Motor neuron (in vitro differentiated cells): ENCODE measurements at regions not wholly inside any gene's neighbourhood (a gene's known extent, or its start where the extent isn't known, plus 50 kb on each side); places are given as distances from the start of the nearest gene placed in this dataset.
A peak's percentile ranks its signal among the peaks of the same experiment; 100 is the strongest.
"Not testable (repeated sequence)": the region's sequence is repeated elsewhere in the genome, so short reads cannot be mapped to it uniquely, and the experiment has no call there.

Experiments used
- ATAC-seq, 8 experiments: fragments of 200-7000 bp; cut with Tn5 transposase; replicated peaks in 6 of 8; 2 replicates each; pipeline ENCODE4 v1.8.0; 2021; ENCODE audit warnings: mild to moderate bottlenecking in 8 of 8, moderate library complexity in 8 of 8
- H3K27ac ChIP-seq, 2 donors: fragments of 250-450 bp; sonication (Bioruptor Pico); 2 replicates each; pipeline ENCODE4 v1.9.0; 2021; ENCODE audit warnings: antibody characterized with exemption in 2 of 2, mild to moderate bottlenecking in 2 of 2, moderate library complexity in 1 of 2
- H3K4me1 ChIP-seq, 2 donors: fragments of 250-450 bp; sonication (Bioruptor Pico); replicated peaks in 1 of 2; 2 replicates each; pipeline ENCODE4 v1.6.1; 2021; ENCODE audit warnings: antibody characterized with exemption in 2 of 2, mild to moderate bottlenecking in 2 of 2, moderate library complexity in 1 of 2
- H3K4me3 ChIP-seq, 5 donors: fragments of 250-450 bp; sonication (Bioruptor Pico); 2 replicates each; pipeline ENCODE4 v1.9.0; 2021; ENCODE audit warnings: antibody characterized with exemption in 5 of 5, mild to moderate bottlenecking in 5 of 5, moderate library complexity in 4 of 5
- WGBS, 10 experiments: fragments of 450-650 bp; shearing (Covaris generic); methylation state at CpG; one replicate each; pipeline ENCODE4 v1.0.0; 2022; 5-methylcytosine and 5-hydroxymethylcytosine counted together
- in situ Hi-C, 9 experiments: fragments of 400-800 bp; cut with MboI; loops; one replicate each; pipeline ENCODE4 v1.15.0; 2021; ENCODE audit warnings: low sequenced_read_pairs in 9 of 9, low pct_unique_long_range_greater_than_20kb in 2 of 9; ENCODE audit not compliant: unreplicated experiment in 9 of 9

- Histone ChIP-seq H3K4me1 (no peaks in the 10 kb centered on the region), H3K27ac (no peak overlapping the region), H3K4me3 (no peak overlapping the region)
- ATAC-seq: peak in 3 of 8 experiments; percentile 25 to 77 (median 69)
- 0 to 100% (median 38%) methylated on average over 1 to 2 of the region's 2 CpGs; no CpG with 5 or more reads in 2 of the 10 experiments for WGBS, 10 experiments
- in situ Hi-C loops: no loop called here
Observed at GRCh38 chr18:39208190-39208589, 1642.6 kb upstream of the CELF4 start.

GRCh38 chr18:39206398-39207103, 1641.0 kb upstream of the CELF4 start:
- H3K4me1 ChIP-seq, in situ Hi-C loops, H3K27ac ChIP-seq, H3K4me3 ChIP-seq, ATAC-seq: not testable (repeated sequence)
- WGBS, 10 experiments: 61 to 100% (median 90%) methylated on average over 1 to 4 of the region's 4 CpGs; no CpG with 5 or more reads in 1 of the 10 experiments

- WGBS, 10 experiments: 32 to 100% (median 84%) methylated on average over 1 to 5 of the region's 6 CpGs
- Histone ChIP-seq H3K4me3 (no peak overlapping the region), H3K27ac (no peak overlapping the region), H3K4me1 (no peaks in the 10 kb centered on the region)
- in situ Hi-C loops: no loop called here
- peak in 2 of 8 experiments; percentile 77 to 83 for ATAC-seq
Observed at GRCh38 chr18:39205565-39206195, 1640.1 kb upstream of the CELF4 start.

GRCh38 chr18:39200153-39200552, 1634.6 kb upstream of the CELF4 start:
- Histone ChIP-seq H3K4me1 (no peaks in the 10 kb centered on the region), H3K4me3 (no peak overlapping the region), H3K27ac (no peak overlapping the region)
- in situ Hi-C loops: no loop called here
- 55 to 100% (median 94%) methylated on average over 1 to 6 of the region's 6 CpGs; no CpG with 5 or more reads in 1 of the 10 experiments for WGBS, 10 experiments
- no peak for ATAC-seq

- H3K27ac ChIP-seq: no peak overlapping the region
- WGBS, 10 experiments: 22 to 100% (median 75%) methylated on average over 2 to 5 of the region's 5 CpGs; no CpG with 5 or more reads in 2 of the 10 experiments
- H3K4me3 ChIP-seq: no peak overlapping the region
- ATAC-seq: peak in 1 of 8 experiments; percentile 26
- in situ Hi-C loops: no loop called here
- no peaks in the 10 kb centered on the region for H3K4me1 ChIP-seq
Observed at GRCh38 chr18:39199231-39199855, 1633.7 kb upstream of the CELF4 start.

- peak in 3 of 8 experiments; percentile 46 to 61 (median 47) for ATAC-seq
- Histone ChIP-seq H3K4me3 (no peak overlapping the region), H3K4me1 (no peaks in the 10 kb centered on the region), H3K27ac (no peak overlapping the region)
- WGBS, 10 experiments: 14 to 100% (median 69%) methylated on average over 1 to 4 of the region's 4 CpGs; no CpG with 5 or more reads in 2 of the 10 experiments
- in situ Hi-C loops: no loop called here
Observed at GRCh38 chr18:39198376-39198775, 1632.8 kb upstream of the CELF4 start.

- in situ Hi-C loops: no loop called here
- Histone ChIP-seq H3K4me3 (no peak overlapping the region), H3K4me1 (no peaks in the 10 kb centered on the region), H3K27ac (no peak overlapping the region)
- no peak for ATAC-seq
- 0 to 100% (median 67%) methylated on average over 1 of the region's 1 CpG; no CpG with 5 or more reads in 1 of the 10 experiments for WGBS, 10 experiments
Observed at GRCh38 chr18:39191931-39192330, 1626.3 kb upstream of the CELF4 start.

- WGBS, 10 experiments: 47 to 100% (median 88%) methylated on average over 1 to 2 of the region's 2 CpGs; no CpG with 5 or more reads in 2 of the 10 experiments
- Histone ChIP-seq H3K27ac (no peak overlapping the region), H3K4me3 (no peak overlapping the region), H3K4me1 (no peaks in the 10 kb centered on the region)
- no peak for ATAC-seq
- in situ Hi-C loops: no loop called here
Observed at GRCh38 chr18:39191058-39191457, 1625.5 kb upstream of the CELF4 start.

GRCh38 chr18:39190508-39190907, 1624.9 kb upstream of the CELF4 start:
- ATAC-seq: no peak
- in situ Hi-C loops: no loop called here
- WGBS, 10 experiments: 20 to 100% (median 80%) methylated on average over 1 to 3 of the region's 3 CpGs; no CpG with 5 or more reads in 1 of the 10 experiments
- no peak overlapping the region for H3K27ac ChIP-seq
- H3K4me3 ChIP-seq: no peak overlapping the region
- H3K4me1 ChIP-seq: no peaks in the 10 kb centered on the region

GRCh38 chr18:39188278-39188677, 1622.7 kb upstream of the CELF4 start:
- H3K4me3 ChIP-seq: no peak overlapping the region
- WGBS, 10 experiments: 0 to 83% (median 41%) methylated on average over 1 to 2 of the region's 2 CpGs; no CpG with 5 or more reads in 4 of the 10 experiments
- H3K4me1 ChIP-seq: no peaks in the 10 kb centered on the region
- no peak for ATAC-seq
- no peak overlapping the region for H3K27ac ChIP-seq
- in situ Hi-C loops: no loop called here

GRCh38 chr18:39186008-39186407, 1620.4 kb upstream of the CELF4 start:
- in situ Hi-C loops: no loop called here
- Histone ChIP-seq H3K4me1 (no peaks in the 10 kb centered on the region), H3K27ac (no peak overlapping the region), H3K4me3 (no peak overlapping the region)
- 0 to 100% (median 60%) methylated on average over 1 to 2 of the region's 2 CpGs; no CpG with 5 or more reads in 3 of the 10 experiments for WGBS, 10 experiments
- ATAC-seq: no peak

GRCh38 chr18:39184176-39184575, 1618.6 kb upstream of the CELF4 start:
- WGBS, 10 experiments: 8 to 100% (median 87%) methylated on average over 1 to 5 of the region's 5 CpGs; no CpG with 5 or more reads in 1 of the 10 experiments

GRCh38 chr18:39178166-39178565, 1612.6 kb upstream of the CELF4 start:
- in situ Hi-C loops: no loop called here
- H3K27ac ChIP-seq: no peak overlapping the region
- H3K4me1 ChIP-seq: no peaks in the 10 kb centered on the region
- WGBS, 10 experiments: 0 to 100% (median 86%) methylated on average over 1 to 2 of the region's 2 CpGs; no CpG with 5 or more reads in 3 of the 10 experiments
- ATAC-seq: no peak
- H3K4me3 ChIP-seq: no peak overlapping the region

More at GRCh38 chr18:39184176-39184575, 1618.6 kb upstream of the CELF4 start:
- Histone ChIP-seq H3K27ac (no peak overlapping the region), H3K4me1 (no peaks in the 10 kb centered on the region), H3K4me3 (no peak overlapping the region)
- in situ Hi-C loops: no loop called here
- no peak for ATAC-seq
